Cardiac fibroblast (primary cell): ENCODE measurements at regions not wholly inside any gene's neighbourhood (a gene's known extent, or its start where the extent isn't known, plus 50 kb on each side); places are given as distances from the start of the nearest gene placed in this dataset.

Source experiments
- DNase-seq, 2 donors: peaks; one replicate each; pipeline versions ENCODE4 v3.0.0 to v3.0.0-alpha.2; 2010; ENCODE audit warnings: low read depth in 2 of 2
- H3K4me3 ChIP-seq, 2 donors: replicated peaks in 1 of 2; 1 replicate in 1 of 2; 2 replicates in 1 of 2; pipeline ENCODE4 v1.5.1; 2011; ENCODE audit warnings: low read depth in 2 of 2, low read length in 2 of 2, mild to moderate bottlenecking in 2 of 2, moderate library complexity in 1 of 2
- TF ChIP-seq, protein P1 (sequence below): IDR thresholded peaks from one replicate; pipeline ENCODE4 v1.5.1; 2011; ENCODE audit warnings: low read depth, mild to moderate bottlenecking, low read length, inconsistent platforms

GRCh38 chr15:81485806-81486205 is 111.8 kb upstream of the TMC3 start:
- TF ChIP-seq, protein P1, sequence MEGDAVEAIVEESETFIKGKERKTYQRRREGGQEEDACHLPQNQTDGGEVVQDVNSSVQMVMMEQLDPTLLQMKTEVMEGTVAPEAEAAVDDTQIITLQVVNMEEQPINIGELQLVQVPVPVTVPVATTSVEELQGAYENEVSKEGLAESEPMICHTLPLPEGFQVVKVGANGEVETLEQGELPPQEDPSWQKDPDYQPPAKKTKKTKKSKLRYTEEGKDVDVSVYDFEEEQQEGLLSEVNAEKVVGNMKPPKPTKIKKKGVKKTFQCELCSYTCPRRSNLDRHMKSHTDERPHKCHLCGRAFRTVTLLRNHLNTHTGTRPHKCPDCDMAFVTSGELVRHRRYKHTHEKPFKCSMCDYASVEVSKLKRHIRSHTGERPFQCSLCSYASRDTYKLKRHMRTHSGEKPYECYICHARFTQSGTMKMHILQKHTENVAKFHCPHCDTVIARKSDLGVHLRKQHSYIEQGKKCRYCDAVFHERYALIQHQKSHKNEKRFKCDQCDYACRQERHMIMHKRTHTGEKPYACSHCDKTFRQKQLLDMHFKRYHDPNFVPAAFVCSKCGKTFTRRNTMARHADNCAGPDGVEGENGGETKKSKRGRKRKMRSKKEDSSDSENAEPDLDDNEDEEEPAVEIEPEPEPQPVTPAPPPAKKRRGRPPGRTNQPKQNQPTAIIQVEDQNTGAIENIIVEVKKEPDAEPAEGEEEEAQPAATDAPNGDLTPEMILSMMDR, result no peak
- no peak for DNase-seq
- no peak overlapping the region for H3K4me3 ChIP-seq

DNA sequence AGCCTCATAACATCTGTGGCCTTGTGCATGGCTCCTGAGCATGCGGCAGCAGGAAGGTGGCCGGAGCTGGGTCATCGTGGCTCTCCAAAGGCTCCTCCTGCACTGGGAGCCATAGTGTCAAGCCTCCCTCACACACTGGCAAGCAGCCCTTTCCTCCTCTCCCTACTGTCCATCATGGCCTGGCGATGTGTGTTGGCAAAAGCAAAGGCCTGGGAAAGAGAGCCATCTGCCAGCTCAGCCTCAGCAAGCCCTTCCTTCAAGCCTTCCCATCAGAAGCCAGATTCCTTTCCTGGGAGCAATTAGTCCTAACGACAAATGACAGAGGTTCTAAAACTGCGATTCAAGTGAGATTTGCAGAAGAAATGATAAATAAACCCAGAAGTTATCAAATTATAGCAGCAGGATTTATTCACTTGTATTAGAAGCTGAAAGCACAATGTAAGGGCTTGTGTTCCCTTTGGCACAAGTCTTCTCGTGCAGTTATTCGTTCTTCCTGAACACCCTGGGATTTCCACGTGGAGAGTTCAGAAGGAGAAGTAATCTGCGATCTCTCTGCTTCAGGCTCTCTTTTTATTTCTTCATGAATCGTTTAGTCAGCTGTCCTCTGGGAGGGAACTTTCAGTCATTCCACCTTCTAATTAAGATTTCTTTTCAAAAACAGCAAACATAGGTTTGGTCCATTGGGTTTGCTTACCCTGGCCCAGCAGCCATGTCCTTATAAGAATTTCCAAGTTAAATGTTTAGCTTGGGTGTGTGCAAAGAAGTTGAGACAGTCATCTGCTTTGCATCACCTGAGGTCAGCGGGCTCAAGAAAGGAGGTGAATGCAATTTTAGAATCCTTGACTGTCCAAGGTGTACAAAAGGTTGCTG is 110.3 kb upstream of the TMC3 start:
- TF ChIP-seq, protein P1, result no peak
- no peak for DNase-seq
- H3K4me3 ChIP-seq, result no peak overlapping the region

- no peak overlapping the region for H3K4me3 ChIP-seq
- TF ChIP-seq, protein P1, result no peak
- no peak for DNase-seq
Observed at GRCh38 chr15:81483496-81483895, 109.5 kb upstream of the TMC3 start.

DNA sequence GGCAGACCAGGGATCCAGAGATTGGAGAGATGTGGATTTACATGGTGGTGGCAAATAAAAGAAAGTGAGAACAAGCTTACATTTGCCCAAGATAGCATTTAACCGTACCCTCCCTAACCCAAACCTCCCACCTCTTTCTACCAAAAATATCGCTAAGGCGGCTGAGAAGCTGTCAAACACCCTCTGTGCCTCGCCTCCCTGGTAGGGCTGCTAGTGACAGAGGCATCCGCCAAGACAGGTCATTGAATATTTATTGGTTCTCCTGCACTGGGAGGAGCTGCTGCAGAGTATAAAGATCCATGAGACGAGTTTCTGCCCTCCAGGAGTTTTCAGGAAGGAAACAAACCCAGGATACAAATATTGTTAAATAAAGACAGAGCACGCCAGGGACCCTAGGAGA is 107.3 kb upstream of the TMC3 start:
- no peak for DNase-seq
- H3K4me3 ChIP-seq, result no peak overlapping the region
- TF ChIP-seq, protein P1, result no peak

GRCh38 chr15:81480645-81481053 is 106.6 kb upstream of the TMC3 start:
- peak; percentile 75 to 77 for DNase-seq
- H3K4me3 ChIP-seq, result no peak overlapping the region
- TF ChIP-seq, protein P1, result peak; percentile 61

DNA sequence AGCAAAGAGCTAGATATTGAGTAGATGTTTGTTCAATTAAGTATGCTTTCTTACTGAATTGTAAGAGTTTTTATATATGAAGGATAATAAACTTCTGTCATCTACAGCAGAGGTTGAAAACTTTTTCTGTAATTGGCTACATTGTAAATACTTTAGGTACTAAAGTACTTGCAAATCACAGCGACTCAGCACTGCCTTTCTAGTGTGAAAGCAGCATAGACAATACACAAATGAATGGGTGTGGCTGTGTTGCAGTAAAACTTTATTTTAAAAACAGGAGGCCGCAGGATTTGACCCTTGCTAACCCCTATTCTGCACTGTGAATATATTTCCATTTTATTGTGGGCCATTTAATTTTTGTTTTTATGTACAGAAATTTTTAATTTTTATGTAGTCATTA is 104.3 kb upstream of the TMC3 start:
- DNase-seq, result peak; percentile 8 to 14
- H3K4me3 ChIP-seq, result no peak overlapping the region
- TF ChIP-seq, protein P1, result no peak

DNA sequence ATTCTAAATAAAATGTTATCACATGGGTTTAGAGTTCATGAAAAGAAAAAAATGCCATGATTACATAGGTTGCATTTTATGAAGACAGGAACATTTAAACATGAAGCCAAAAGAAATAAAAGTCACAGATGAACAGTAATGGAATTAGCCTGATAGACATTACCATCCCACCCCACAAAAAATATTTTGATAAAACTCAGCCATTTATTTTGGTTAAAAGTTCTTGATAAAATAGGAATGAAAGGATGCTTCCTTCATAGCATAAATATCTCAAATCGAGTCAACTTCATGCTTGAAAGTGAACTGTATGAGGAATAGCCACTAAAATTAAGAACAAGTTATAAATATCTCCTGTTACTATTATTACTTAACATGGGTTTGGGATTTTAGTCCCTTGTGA is 101.9 kb upstream of the TMC3 start:
- TF ChIP-seq, protein P1, result no peak
- H3K4me3 ChIP-seq, result no peak overlapping the region
- DNase-seq, result no peak
